ENCODE measurements at regions not wholly inside any gene's neighbourhood (a gene's known extent, or its start where the extent isn't known, plus 50 kb on each side); places are given as distances from the start of the nearest gene placed in this dataset.

DNA sequence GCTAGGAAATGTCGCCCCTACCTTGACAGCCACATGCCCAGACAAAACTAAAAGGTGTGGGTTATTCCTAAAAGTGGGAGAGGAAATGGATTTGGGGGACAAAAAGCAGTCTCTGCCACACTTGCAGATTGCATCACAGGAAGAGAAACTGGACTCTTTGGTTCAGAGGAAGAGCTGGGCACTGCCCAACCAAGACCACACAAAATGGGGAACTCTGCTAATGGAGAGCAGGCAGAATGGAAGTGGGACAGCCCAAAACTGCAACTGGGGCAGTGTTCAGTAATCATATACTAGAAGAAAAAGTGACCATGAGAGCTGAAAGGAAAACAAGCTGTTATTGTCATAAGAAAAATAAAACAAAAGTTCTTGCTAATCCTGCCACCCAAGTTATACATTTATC lies 138.9 kb upstream of the FRMD4B start:
- Histone ChIP-seq H3K4me3 (ENCODE audit: low read length in 2 of 2) (no peak overlapping the region), H3K9me3 (ENCODE audit: control insufficient read depth, low read length) (peaks cover 4% of the 10 kb centered on the region), H3K27ac (ENCODE audit: low read depth in 1 of 2, low read length in 2 of 2) (no peak overlapping the region), H3K4me1 (ENCODE audit: control insufficient read depth in 1 of 2, insufficient read depth in 2 of 2, low read length in 2 of 2) (no peaks in the 10 kb centered on the region), H3K27me3 (ENCODE audit: control insufficient read depth in 1 of 2, insufficient read depth in 2 of 2, low read length in 1 of 2) (no peaks in the 10 kb centered on the region), H3K36me3 (ENCODE audit: control insufficient read depth in 1 of 2, insufficient read depth in 2 of 2, low read length in 1 of 2) (peaks cover 0 to 2% of the 10 kb centered on the region in 2 donors)
- DNase-seq (no peak), ATAC-seq (ENCODE audit: low FRiP score) (no peak)
- WGBS, 2 donors, result 84 to 91% methylated on average over 1 of the region's 1 CpG
- intact Hi-C loops (cut with DNase I), result no loop called here

DNA sequence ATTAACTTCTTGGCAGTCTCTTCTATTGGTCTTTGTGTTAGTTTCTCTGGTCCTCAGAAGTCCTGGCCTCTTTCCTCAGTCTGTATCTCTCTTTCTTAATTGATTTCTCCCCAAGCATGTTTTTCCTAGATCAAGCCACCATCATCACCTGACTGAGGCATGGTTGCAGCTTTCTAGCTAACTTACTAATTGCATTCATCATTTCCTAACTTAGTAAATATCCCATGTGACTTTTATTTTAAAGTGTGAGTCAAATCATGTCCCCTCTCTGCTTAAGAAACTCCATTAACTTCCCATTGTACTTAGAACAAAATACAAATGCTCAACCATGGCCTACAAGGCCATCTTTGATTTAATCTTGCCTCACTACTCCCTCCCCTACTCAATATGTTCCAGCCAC lies 135.4 kb upstream of the FRMD4B start:
- Histone ChIP-seq H3K27ac (ENCODE audit: low read depth in 1 of 2, low read length in 2 of 2) (no peak overlapping the region), H3K4me1 (ENCODE audit: control insufficient read depth in 1 of 2, insufficient read depth in 2 of 2, low read length in 2 of 2) (no peaks in the 10 kb centered on the region), H3K36me3 (ENCODE audit: control insufficient read depth in 1 of 2, insufficient read depth in 2 of 2, low read length in 1 of 2) (peaks cover 0 to 2% of the 10 kb centered on the region in 2 donors), H3K4me3 (ENCODE audit: low read length in 2 of 2) (no peak overlapping the region), H3K9me3 (ENCODE audit: control insufficient read depth, low read length) (peaks cover 4% of the 10 kb centered on the region), H3K27me3 (ENCODE audit: control insufficient read depth in 1 of 2, insufficient read depth in 2 of 2, low read length in 1 of 2) (no peaks in the 10 kb centered on the region)
- no peak for ATAC-seq (ENCODE audit: low FRiP score)
- no peak for DNase-seq
- intact Hi-C loops (cut with DNase I), result no loop called here

DNA sequence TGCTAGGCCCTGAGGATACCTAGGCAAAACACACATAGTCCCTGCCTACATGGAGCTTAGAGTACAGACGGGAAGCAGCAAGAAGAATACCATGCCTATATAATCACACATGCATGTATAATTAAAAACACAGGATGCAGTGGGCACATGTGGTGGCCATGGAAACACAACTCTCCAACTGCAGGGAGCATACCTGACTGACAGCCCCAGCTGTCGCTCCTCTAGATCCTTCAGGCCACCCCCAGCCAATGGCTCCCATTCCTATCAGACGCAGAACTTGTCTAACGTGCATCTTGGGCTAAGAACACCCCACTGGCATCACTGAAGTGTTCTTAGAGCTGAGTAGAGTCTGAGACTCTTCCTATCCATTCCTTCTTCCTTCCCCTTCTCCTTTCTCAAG lies 125.5 kb upstream of the FRMD4B start:
- Histone ChIP-seq H3K4me3 (ENCODE audit: low read length in 2 of 2) (no peak overlapping the region), H3K4me1 (ENCODE audit: control insufficient read depth in 1 of 2, insufficient read depth in 2 of 2, low read length in 2 of 2) (no peaks in the 10 kb centered on the region), H3K9me3 (ENCODE audit: control insufficient read depth, low read length) (peaks cover 5% of the 10 kb centered on the region), H3K27me3 (ENCODE audit: control insufficient read depth in 1 of 2, insufficient read depth in 2 of 2, low read length in 1 of 2) (no peaks in the 10 kb centered on the region), H3K27ac (ENCODE audit: low read depth in 1 of 2, low read length in 2 of 2) (no peak overlapping the region), H3K36me3 (ENCODE audit: control insufficient read depth in 1 of 2, insufficient read depth in 2 of 2, low read length in 1 of 2) (no peaks in the 10 kb centered on the region)
- 94 to 95% methylated on average over 4 of the region's 4 CpGs for WGBS, 2 donors
- intact Hi-C loops (cut with DNase I), result no loop called here
- DNase-seq (no peak), ATAC-seq (ENCODE audit: low FRiP score) (no peak)

- no peaks in the 10 kb centered on the region for H3K36me3 ChIP-seq (ENCODE audit: control insufficient read depth in 1 of 2, insufficient read depth in 2 of 2, low read length in 1 of 2)
- H3K27ac ChIP-seq (ENCODE audit: low read depth in 1 of 2, low read length in 2 of 2), result no peak overlapping the region
- intact Hi-C loops (cut with DNase I), result no loop called here
- no peak overlapping the region for H3K4me3 ChIP-seq (ENCODE audit: low read length in 2 of 2)
- no peaks in the 10 kb centered on the region for H3K27me3 ChIP-seq (ENCODE audit: control insufficient read depth in 1 of 2, insufficient read depth in 2 of 2, low read length in 1 of 2)
- DNase-seq (no peak), ATAC-seq (ENCODE audit: low FRiP score) (no peak)
- H3K9me3 ChIP-seq (ENCODE audit: control insufficient read depth, low read length), result peaks cover 5% of the 10 kb centered on the region
- no peaks in the 10 kb centered on the region for H3K4me1 ChIP-seq (ENCODE audit: control insufficient read depth in 1 of 2, insufficient read depth in 2 of 2, low read length in 2 of 2)
- WGBS, 2 donors, result 48 to 56% methylated on average over 3 of the region's 3 CpGs
Measured at GRCh38 chr3:69510481-69511030, 124.7 kb upstream of the FRMD4B start.

GRCh38 chr3:69509288-69509687 lies 123.4 kb upstream of the FRMD4B start:
- Histone ChIP-seq H3K4me1 (ENCODE audit: control insufficient read depth in 1 of 2, insufficient read depth in 2 of 2, low read length in 2 of 2) (no peaks in the 10 kb centered on the region), H3K36me3 (ENCODE audit: control insufficient read depth in 1 of 2, insufficient read depth in 2 of 2, low read length in 1 of 2) (no peaks in the 10 kb centered on the region), H3K4me3 (ENCODE audit: low read length in 2 of 2) (no peak overlapping the region), H3K9me3 (ENCODE audit: control insufficient read depth, low read length) (peaks cover 3% of the 10 kb centered on the region), H3K27me3 (ENCODE audit: control insufficient read depth in 1 of 2, insufficient read depth in 2 of 2, low read length in 1 of 2) (no peaks in the 10 kb centered on the region), H3K27ac (ENCODE audit: low read depth in 1 of 2, low read length in 2 of 2) (no peak overlapping the region)
- no peak for ATAC-seq (ENCODE audit: low FRiP score)
- no peak for DNase-seq
- WGBS, 2 donors, result 70% methylated on average over 3 of the region's 3 CpGs
- intact Hi-C loops (cut with DNase I), result no loop called here

DNA sequence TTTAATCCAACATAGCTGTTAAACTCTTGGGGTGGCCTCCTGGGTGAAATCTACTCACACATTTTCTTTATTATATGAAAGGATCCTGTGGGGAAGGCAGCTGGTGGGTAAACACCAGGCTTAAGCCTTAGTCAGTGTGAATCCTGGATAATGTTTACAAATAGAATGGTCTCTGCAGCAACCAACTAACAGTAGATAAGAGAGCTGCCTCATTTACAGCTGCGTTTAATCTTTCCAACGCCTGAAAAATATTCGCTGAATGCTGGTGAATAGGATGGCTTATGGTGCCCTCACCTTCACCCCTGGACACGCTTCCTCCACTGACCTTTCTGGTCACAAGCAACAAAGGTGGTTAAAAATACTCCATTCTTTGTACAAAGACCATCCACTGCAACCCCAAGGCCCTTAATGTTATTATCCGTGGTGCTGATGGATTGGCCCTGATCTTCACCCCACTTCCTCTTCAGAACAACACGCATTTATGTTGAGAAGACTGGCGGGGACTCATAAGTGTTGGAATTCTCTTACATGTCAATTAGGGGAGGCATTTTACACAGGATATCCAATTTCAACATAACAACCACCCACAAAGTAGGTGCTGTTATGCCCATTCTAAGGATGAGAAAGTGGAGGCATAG lies 120.0 kb upstream of the FRMD4B start:
- no peak for ATAC-seq (ENCODE audit: low FRiP score)
- WGBS, 2 donors, result 52 to 55% methylated on average over 7 of the region's 7 CpGs
- no peaks in the 10 kb centered on the region for H3K9me3 ChIP-seq (ENCODE audit: control insufficient read depth, low read length)
- no peaks in the 10 kb centered on the region for H3K4me1 ChIP-seq (ENCODE audit: control insufficient read depth in 1 of 2, insufficient read depth in 2 of 2, low read length in 2 of 2)
- DNase-seq, result no peak
- H3K27me3 ChIP-seq (ENCODE audit: control insufficient read depth in 1 of 2, insufficient read depth in 2 of 2, low read length in 1 of 2), result no peaks in the 10 kb centered on the region
- no peak overlapping the region for H3K27ac ChIP-seq (ENCODE audit: low read depth in 1 of 2, low read length in 2 of 2)
- intact Hi-C loops (cut with DNase I), result no loop called here
- no peak overlapping the region for H3K4me3 ChIP-seq (ENCODE audit: low read length in 2 of 2)
- H3K36me3 ChIP-seq (ENCODE audit: control insufficient read depth in 1 of 2, insufficient read depth in 2 of 2, low read length in 1 of 2), result no peaks in the 10 kb centered on the region

DNA sequence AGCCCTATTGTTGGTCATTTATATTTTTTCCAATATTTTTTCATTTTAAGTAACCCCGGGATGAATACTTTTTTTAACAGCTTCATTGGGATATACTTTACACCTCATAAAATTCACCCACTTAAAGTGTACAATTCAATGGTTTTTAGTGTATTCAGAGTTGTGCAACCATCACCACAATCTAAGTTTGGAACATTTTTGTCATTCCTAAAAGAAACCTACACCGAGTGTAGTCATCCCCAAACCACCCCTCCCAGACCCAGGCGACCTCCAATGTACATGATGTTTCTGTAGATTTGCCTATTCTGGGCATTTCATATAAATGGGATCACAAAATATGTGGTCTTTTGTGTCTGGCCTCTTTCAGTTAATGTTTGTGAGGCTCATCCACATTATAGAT lies 118.3 kb upstream of the FRMD4B start:
- WGBS, 2 donors, result 59 to 62% methylated on average over 3 of the region's 3 CpGs
- H3K4me1 ChIP-seq (ENCODE audit: control insufficient read depth in 1 of 2, insufficient read depth in 2 of 2, low read length in 2 of 2), result no peaks in the 10 kb centered on the region
- no peaks in the 10 kb centered on the region for H3K27me3 ChIP-seq (ENCODE audit: control insufficient read depth in 1 of 2, insufficient read depth in 2 of 2, low read length in 1 of 2)
- peaks cover 1% of the 10 kb centered on the region for H3K9me3 ChIP-seq (ENCODE audit: control insufficient read depth, low read length)
- H3K27ac ChIP-seq (ENCODE audit: low read depth in 1 of 2, low read length in 2 of 2), result no peak overlapping the region
- DNase-seq (no peak), ATAC-seq (ENCODE audit: low FRiP score) (no peak)
- H3K4me3 ChIP-seq (ENCODE audit: low read length in 2 of 2), result no peak overlapping the region
- intact Hi-C loops (cut with DNase I), result no loop called here
- H3K36me3 ChIP-seq (ENCODE audit: control insufficient read depth in 1 of 2, insufficient read depth in 2 of 2, low read length in 1 of 2), result no peaks in the 10 kb centered on the region

- H3K27ac ChIP-seq (ENCODE audit: low read depth in 1 of 2, low read length in 2 of 2), result no peak overlapping the region
Measured at GRCh38 chr3:69500604-69501003, 114.7 kb upstream of the FRMD4B start.

DNA sequence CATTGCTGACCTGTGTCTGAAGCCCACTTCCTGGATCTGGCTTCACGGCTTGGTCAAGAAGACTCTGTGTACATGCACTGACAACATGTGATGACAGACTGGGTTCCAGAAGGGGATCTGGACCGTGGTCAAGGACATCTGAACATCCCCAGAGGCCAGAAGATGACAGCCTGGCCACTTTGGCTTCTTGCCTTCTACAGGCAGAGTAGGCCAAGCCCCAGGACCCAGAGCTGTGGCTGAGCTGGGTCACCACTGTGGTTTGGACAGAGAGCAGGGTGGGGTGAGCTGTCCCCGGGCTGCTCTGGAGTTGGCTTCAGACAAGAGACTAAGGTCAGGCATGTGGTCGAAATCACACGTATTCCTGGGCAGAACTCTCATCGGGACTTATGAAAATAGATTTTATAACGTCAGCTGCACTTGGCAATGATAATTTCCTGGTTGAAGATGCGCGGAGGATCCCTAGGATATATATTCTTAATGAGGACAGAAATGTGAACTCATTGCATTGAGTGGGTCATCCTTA lies 114.1 kb upstream of the FRMD4B start:
- Histone ChIP-seq H3K9me3 (ENCODE audit: control insufficient read depth, low read length) (peaks cover 2% of the 10 kb centered on the region), H3K4me1 (ENCODE audit: control insufficient read depth in 1 of 2, insufficient read depth in 2 of 2, low read length in 2 of 2) (no peaks in the 10 kb centered on the region), H3K27ac (ENCODE audit: low read depth in 1 of 2, low read length in 2 of 2) (no peak overlapping the region), H3K36me3 (ENCODE audit: control insufficient read depth in 1 of 2, insufficient read depth in 2 of 2, low read length in 1 of 2) (no peaks in the 10 kb centered on the region), H3K27me3 (ENCODE audit: control insufficient read depth in 1 of 2, insufficient read depth in 2 of 2, low read length in 1 of 2) (no peaks in the 10 kb centered on the region), H3K4me3 (ENCODE audit: low read length in 2 of 2) (no peak overlapping the region)
- WGBS, 2 donors, result 79 to 80% methylated on average over 9 of the region's 9 CpGs
- DNase-seq, result peak; percentile 70 to 75
- ATAC-seq (ENCODE audit: low FRiP score), result peak; percentile 59
- intact Hi-C loops (cut with DNase I), result no loop called here

More at GRCh38 chr3:69500604-69501003, 114.7 kb upstream of the FRMD4B start:
- 91 to 92% methylated on average over 5 of the region's 5 CpGs for WGBS, 2 donors
- Histone ChIP-seq H3K4me1 (ENCODE audit: control insufficient read depth in 1 of 2, insufficient read depth in 2 of 2, low read length in 2 of 2) (no peaks in the 10 kb centered on the region), H3K36me3 (ENCODE audit: control insufficient read depth in 1 of 2, insufficient read depth in 2 of 2, low read length in 1 of 2) (no peaks in the 10 kb centered on the region), H3K4me3 (ENCODE audit: low read length in 2 of 2) (no peak overlapping the region), H3K27me3 (ENCODE audit: control insufficient read depth in 1 of 2, insufficient read depth in 2 of 2, low read length in 1 of 2) (no peaks in the 10 kb centered on the region), H3K9me3 (ENCODE audit: control insufficient read depth, low read length) (peaks cover 2% of the 10 kb centered on the region)
- DNase-seq, result peak in 1 of 2 donors; percentile 72
- intact Hi-C loops (cut with DNase I), result no loop called here
- ATAC-seq (ENCODE audit: low FRiP score), result peak; percentile 38

All from aorta (tissue), 5 donors.